ENCODE measurements at regions not wholly inside any gene's neighbourhood (a gene's known extent, or its start where the extent isn't known, plus 50 kb on each side); places are given as distances from the start of the nearest gene placed in this dataset.

DNA sequence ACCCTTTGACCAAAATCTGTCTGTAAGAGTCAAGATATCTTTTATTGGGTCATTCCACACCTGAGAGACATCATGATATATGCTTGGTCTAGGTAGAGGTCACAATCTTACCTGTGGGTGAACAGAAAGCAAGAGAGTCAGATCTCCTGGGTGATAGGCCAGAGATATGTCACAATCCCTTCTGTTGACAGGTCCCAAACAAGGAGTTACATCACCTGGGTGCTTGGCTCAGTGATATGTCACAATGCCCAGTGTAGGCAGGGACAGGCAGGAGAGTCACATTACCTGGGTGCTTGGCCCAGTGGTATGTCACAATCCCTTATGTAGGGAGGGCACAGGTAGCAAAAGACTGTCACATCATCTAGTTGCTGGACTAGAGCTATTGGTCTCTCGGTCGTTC, 1991.2 kb downstream of the TP53TG3F start:
- Histone ChIP-seq H3K4me1 (replicated peaks in 1 of 2) (no peaks in the 10 kb centered on the region), H3K36me3 (replicated peaks in 1 of 2) (no peaks in the 10 kb centered on the region), H3K27me3 (no peaks in the 10 kb centered on the region), H3K4me3 (no peak overlapping the region), H3K27ac (no peak overlapping the region), H3K9me3 (replicated peaks in 1 of 3) (peaks cover 0 to 15% (median 0%) of the 10 kb centered on the region in 3 donors)
- WGBS, 4 donors, result 62 to 81% (median 67%) methylated on average over 2 of the region's 2 CpGs
- TF ChIP-seq POLR2A (IDR thresholded peaks at IDR 0.05), result no peak
- TF ChIP-seq, protein P1, sequence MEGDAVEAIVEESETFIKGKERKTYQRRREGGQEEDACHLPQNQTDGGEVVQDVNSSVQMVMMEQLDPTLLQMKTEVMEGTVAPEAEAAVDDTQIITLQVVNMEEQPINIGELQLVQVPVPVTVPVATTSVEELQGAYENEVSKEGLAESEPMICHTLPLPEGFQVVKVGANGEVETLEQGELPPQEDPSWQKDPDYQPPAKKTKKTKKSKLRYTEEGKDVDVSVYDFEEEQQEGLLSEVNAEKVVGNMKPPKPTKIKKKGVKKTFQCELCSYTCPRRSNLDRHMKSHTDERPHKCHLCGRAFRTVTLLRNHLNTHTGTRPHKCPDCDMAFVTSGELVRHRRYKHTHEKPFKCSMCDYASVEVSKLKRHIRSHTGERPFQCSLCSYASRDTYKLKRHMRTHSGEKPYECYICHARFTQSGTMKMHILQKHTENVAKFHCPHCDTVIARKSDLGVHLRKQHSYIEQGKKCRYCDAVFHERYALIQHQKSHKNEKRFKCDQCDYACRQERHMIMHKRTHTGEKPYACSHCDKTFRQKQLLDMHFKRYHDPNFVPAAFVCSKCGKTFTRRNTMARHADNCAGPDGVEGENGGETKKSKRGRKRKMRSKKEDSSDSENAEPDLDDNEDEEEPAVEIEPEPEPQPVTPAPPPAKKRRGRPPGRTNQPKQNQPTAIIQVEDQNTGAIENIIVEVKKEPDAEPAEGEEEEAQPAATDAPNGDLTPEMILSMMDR (IDR thresholded peaks at IDR 0.05), result no peak
- no peak for DNase-seq
- intact Hi-C loops (cut with DNase I), result no loop called here

- Histone ChIP-seq H3K4me3 (no peak overlapping the region), H3K27ac (no peak overlapping the region), H3K4me1 (replicated peaks in 1 of 2) (no peaks in the 10 kb centered on the region), H3K9me3 (replicated peaks in 1 of 3) (peaks cover 0 to 7% (median 0%) of the 10 kb centered on the region in 3 donors), H3K27me3 (no peaks in the 10 kb centered on the region), H3K36me3 (replicated peaks in 1 of 2) (no peaks in the 10 kb centered on the region)
- intact Hi-C loops (cut with DNase I), result no loop called here
- TF ChIP-seq POLR2A (IDR thresholded peaks at IDR 0.05), result no peak
- TF ChIP-seq, protein P1 (IDR thresholded peaks at IDR 0.05), result no peak
- no peak for DNase-seq
- WGBS, 4 donors, result 76 to 80% (median 77%) methylated on average over 10 to 13 of the region's 13 CpGs
These were observed 1993.1 kb downstream of the TP53TG3F start for GRCh38 chr16:35452471-35452870.

- no peaks in the 10 kb centered on the region for H3K27me3 ChIP-seq
- H3K9me3 ChIP-seq (replicated peaks in 1 of 3), result no peaks in the 10 kb centered on the region
- H3K4me3 ChIP-seq, result no peak overlapping the region
- H3K36me3 ChIP-seq (replicated peaks in 1 of 2), result no peaks in the 10 kb centered on the region
- no peaks in the 10 kb centered on the region for H3K4me1 ChIP-seq (replicated peaks in 1 of 2)
- intact Hi-C loops (cut with DNase I), result no loop called here
- DNase-seq, result no peak
- TF ChIP-seq POLR2A (IDR thresholded peaks at IDR 0.05), result no peak
- TF ChIP-seq, protein P1 (IDR thresholded peaks at IDR 0.05), result no peak
- 20 to 27% (median 23%) methylated on average over 1 of the region's 1 CpG for WGBS, 4 donors
- H3K27ac ChIP-seq, result no peak overlapping the region
These were observed 2003.9 kb downstream of the TP53TG3F start for GRCh38 chr16:35463358-35463757.

DNA sequence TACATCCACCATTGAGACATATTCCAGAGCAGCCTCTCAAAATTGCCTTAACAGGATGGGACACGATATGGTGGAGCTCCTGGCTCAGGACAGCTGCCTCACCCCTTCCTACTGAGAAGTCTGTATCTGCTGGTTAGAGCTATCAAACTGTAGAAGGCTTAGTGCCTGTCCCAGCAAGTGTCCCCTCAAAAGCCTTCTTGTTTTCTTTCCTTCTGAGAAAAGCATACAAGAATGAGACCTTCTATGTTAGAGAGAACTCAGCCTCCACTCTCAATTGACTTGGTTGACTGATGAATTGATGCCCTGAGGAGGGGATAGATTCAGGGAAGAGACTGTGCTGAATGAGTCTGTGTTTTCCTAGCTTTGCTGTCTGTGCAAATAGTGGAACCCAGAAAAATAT, 2020.9 kb downstream of the TP53TG3F start:
- Histone ChIP-seq H3K9me3 (replicated peaks in 1 of 3) (no peaks in the 10 kb centered on the region), H3K27ac (no peak overlapping the region), H3K27me3 (no peaks in the 10 kb centered on the region), H3K36me3 (replicated peaks in 1 of 2) (no peaks in the 10 kb centered on the region), H3K4me1 (replicated peaks in 1 of 2) (no peaks in the 10 kb centered on the region), H3K4me3 (no peak overlapping the region)
- no peak for TF ChIP-seq POLR2A (IDR thresholded peaks at IDR 0.05)
- TF ChIP-seq, protein P1 (IDR thresholded peaks at IDR 0.05), result no peak
- 9 to 37% (median 24%) methylated on average over 1 of the region's 1 CpG for WGBS, 4 donors
- intact Hi-C loops (cut with DNase I), result no loop called here
- no peak for DNase-seq

Measured in adrenal gland (tissue), 9 donors.